ENCODE measurements at regions not wholly inside any gene's neighbourhood (a gene's known extent, or its start where the extent isn't known, plus 50 kb on each side); places are given as distances from the start of the nearest gene placed in this dataset.

DNA sequence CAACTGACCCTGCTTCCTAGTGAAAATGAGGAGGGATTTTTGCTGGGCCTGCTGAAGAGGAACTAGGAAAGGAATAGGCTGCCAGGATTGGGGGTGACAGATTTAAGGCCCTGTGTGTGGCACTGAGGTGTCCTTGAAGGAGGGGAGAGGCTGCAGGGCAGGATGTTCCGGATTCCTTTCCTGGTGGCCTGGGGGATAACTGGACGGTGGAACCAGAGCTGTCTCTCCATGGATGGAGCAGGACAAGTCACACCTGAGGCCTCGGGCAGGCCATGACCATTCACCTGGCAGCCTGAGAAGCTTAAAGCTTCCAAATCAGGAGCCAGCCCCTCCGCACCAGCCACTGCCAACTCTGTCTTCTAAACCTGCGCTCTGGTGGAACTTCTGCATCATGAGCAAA is 56.0 kb upstream of the SLC22A23 start:
- TF ChIP-seq, protein P1, sequence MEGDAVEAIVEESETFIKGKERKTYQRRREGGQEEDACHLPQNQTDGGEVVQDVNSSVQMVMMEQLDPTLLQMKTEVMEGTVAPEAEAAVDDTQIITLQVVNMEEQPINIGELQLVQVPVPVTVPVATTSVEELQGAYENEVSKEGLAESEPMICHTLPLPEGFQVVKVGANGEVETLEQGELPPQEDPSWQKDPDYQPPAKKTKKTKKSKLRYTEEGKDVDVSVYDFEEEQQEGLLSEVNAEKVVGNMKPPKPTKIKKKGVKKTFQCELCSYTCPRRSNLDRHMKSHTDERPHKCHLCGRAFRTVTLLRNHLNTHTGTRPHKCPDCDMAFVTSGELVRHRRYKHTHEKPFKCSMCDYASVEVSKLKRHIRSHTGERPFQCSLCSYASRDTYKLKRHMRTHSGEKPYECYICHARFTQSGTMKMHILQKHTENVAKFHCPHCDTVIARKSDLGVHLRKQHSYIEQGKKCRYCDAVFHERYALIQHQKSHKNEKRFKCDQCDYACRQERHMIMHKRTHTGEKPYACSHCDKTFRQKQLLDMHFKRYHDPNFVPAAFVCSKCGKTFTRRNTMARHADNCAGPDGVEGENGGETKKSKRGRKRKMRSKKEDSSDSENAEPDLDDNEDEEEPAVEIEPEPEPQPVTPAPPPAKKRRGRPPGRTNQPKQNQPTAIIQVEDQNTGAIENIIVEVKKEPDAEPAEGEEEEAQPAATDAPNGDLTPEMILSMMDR (IDR thresholded peaks at IDR 0.05): no peak
- no peak for TF ChIP-seq POLR2A (IDR thresholded peaks at IDR 0.05)
